Heart right ventricle (tissue), 16 donors: ENCODE measurements at regions not wholly inside any gene's neighbourhood (a gene's known extent, or its start where the extent isn't known, plus 50 kb on each side); places are given as distances from the start of the nearest gene placed in this dataset.

ENCODE experiments used
- ATAC-seq, 8 donors: fragments of 200-7000 bp; cut with Tn5 transposase; one replicate each; pipeline ENCODE4 v1.9.1; 2020; ENCODE audit warnings: mild to moderate bottlenecking in 8 of 8, moderate library complexity in 8 of 8, moderate number of reproducible peaks in 1 of 8
- DNase-seq, 2 donors: peaks; one replicate each; pipeline ENCODE4 v3.0.0-alpha.2; 2020
- H3K27ac ChIP-seq, 10 donors: fragments of 200-600 bp; sonication (generic) in 2 of 10; one replicate each; pipeline versions ENCODE4 v1.5.0 to v1.8.0; 2020 to 2022; ENCODE audit warnings: mild to moderate bottlenecking in 3 of 10
- H3K27me3 ChIP-seq, 7 donors: fragments of 200-600 bp; one replicate each; pipeline ENCODE4 v1.8.0; 2021 to 2022; ENCODE audit warnings: mild to moderate bottlenecking in 2 of 7
- H3K36me3 ChIP-seq, 9 donors: fragments of 200-600 bp; sonication (generic) in 1 of 9; one replicate each; pipeline versions ENCODE4 v1.5.0 to v1.8.0; 2020 to 2022; ENCODE audit warnings: mild to moderate bottlenecking in 2 of 9
- H3K4me1 ChIP-seq, 9 donors: fragments of 200-600 bp; sonication (generic) in 1 of 9; one replicate each; pipeline versions ENCODE4 v1.5.0 to v1.8.0; 2020 to 2022; ENCODE audit warnings: mild to moderate bottlenecking in 4 of 9
- H3K4me3 ChIP-seq, 10 donors: fragments of 200-600 bp; sonication (generic) in 2 of 10; one replicate each; pipeline versions ENCODE4 v1.5.0 to v1.8.0; 2020 to 2022; ENCODE audit warnings: mild to moderate bottlenecking in 7 of 10, moderate library complexity in 2 of 10
- H3K9me3 ChIP-seq, 11 donors: fragments of 200-600 bp in 10 of 11; sonication (generic) in 2 of 11; one replicate each; pipeline versions ENCODE4 v1.5.0 to v1.8.0; 2013 to 2022; ENCODE audit warnings: mild to moderate bottlenecking in 2 of 11, control low read depth in 1 of 11, moderate library complexity in 1 of 11
- WGBS, 2 donors: extraction: QIAGEN DNeasy Blood & Tissue Kit; methylation state at CpG; one replicate each; pipeline ENCODE4 v1.1.7; 2013; ENCODE audit warnings: inconsistent platforms in 1 of 2; 5-methylcytosine and 5-hydroxymethylcytosine counted together
- intact Hi-C, 10 donors: fragments of 100-400 bp; cut with DNase I; formaldehyde crosslinking; loops; one replicate each; pipeline versions ENCODE4 v1.11.1 to v1.14.2; 2022
- TF ChIP-seq, protein P1 (sequence below), 9 donors: fragments of 200-600 bp; sonication (generic) in 2 of 9; IDR thresholded peaks; one replicate each; pipeline versions ENCODE4 v1.5.0 to v1.8.0; 2021 to 2022; ENCODE audit warnings: antibody characterized with exemption in 9 of 9, mild to moderate bottlenecking in 5 of 9, moderate library complexity in 1 of 9
- donor health status: Arrhythmogenic right ventricular cardiomyopathy.
- donor health status: ischemic (EF 13 %, LVEDD 7.1; RV severe dilation, severe dysfunction).
- donor health status: healthy with polysubstance abuse.
- donor health status: DM: no; HTN: yes; CAD: no.
- donor health status: DM: no; HTN: no; CAD: no.
- donor health status: ischemic (EF 25% LVEDD 6.9; RV normal size, moderate dysfunction).
- donor health status: ischemic (EF 25% LVEDD 5.7; RV mildly dilated, moderate dysfunction).
- donor health status: healthy.
- donor health status: DM: yes; HTN: yes; CAD: no.
- donor health status: Ischemic cardiomyopathy.
- donor health status: ischemic (EF 35%, LVEDD 5.7; RV mildly dilated, moderate dysfunction).
- donor health status: nonischemic (EF 11% LVEDD 7.7; RV severe dilation, severe dysfunction).
- donor health status: DM: yes; HTN: yes; CAD: no.
- donor health status: PGD.
- donor health status: ischemic (EF 29% LVEDD 5.4; RV normal size, mild dysfunction).
- donor health status: nonischemic (EF 23%, LVEDD 6.1; RV moderate dilation, normal function).

DNA sequence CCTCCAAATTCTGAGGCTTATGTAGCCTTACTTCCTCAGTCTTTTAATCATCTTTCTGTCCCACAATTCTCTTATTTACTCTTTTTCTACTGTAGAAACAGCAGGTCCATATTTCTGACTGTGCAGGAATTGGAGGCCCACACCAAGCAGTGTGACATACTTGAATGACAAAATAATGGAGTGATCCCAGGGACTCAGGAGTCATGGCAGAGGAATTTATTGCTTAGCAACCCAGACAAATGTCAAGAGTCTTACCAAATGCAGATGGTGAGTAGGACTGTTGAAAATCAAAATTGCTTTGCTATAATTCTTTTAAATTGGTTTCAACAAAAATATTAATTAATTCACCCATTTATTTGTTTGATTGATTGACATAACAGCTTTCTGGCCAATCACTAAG lies 59.9 kb downstream of the HTR1B start:
- TF ChIP-seq, protein P1, sequence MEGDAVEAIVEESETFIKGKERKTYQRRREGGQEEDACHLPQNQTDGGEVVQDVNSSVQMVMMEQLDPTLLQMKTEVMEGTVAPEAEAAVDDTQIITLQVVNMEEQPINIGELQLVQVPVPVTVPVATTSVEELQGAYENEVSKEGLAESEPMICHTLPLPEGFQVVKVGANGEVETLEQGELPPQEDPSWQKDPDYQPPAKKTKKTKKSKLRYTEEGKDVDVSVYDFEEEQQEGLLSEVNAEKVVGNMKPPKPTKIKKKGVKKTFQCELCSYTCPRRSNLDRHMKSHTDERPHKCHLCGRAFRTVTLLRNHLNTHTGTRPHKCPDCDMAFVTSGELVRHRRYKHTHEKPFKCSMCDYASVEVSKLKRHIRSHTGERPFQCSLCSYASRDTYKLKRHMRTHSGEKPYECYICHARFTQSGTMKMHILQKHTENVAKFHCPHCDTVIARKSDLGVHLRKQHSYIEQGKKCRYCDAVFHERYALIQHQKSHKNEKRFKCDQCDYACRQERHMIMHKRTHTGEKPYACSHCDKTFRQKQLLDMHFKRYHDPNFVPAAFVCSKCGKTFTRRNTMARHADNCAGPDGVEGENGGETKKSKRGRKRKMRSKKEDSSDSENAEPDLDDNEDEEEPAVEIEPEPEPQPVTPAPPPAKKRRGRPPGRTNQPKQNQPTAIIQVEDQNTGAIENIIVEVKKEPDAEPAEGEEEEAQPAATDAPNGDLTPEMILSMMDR (IDR thresholded peaks at IDR 0.05): no peak
- Histone ChIP-seq H3K36me3 (no peaks in the 10 kb centered on the region), H3K4me3 (no peak overlapping the region), H3K9me3 (no peaks in the 10 kb centered on the region), H3K27ac (no peak overlapping the region), H3K27me3 (no peaks in the 10 kb centered on the region), H3K4me1 (peaks cover 0 to 3% (median 0%) of the 10 kb centered on the region in 9 donors)
- ATAC-seq (peak in 2 of 8 donors; percentile 65 to 83), DNase-seq (no peak)
- intact Hi-C loops: no loop called here

DNA sequence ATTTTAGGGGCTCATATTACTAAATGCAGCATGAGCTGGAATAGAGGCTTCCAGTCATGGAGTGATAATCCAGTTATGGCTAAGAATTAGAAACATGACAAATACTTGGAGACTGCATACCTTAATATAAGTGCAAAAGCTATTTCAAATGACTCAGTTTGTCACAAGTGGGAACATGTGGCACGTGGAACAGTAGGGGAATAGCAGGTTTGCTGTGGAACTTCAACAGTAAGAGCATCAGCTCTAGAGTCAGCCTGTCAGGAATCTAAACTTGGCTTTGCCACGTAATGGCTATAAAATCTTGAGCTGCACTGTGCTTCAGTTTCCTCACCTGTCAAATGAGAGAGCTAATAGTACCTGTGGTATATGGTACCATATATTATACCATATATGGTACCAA lies 62.1 kb downstream of the HTR1B start:
- ATAC-seq: no peak
- no peaks in the 10 kb centered on the region for H3K36me3 ChIP-seq
- H3K4me1 ChIP-seq: peaks cover 0 to 3% (median 0%) of the 10 kb centered on the region in 9 donors
- no peak for DNase-seq
- TF ChIP-seq, protein P1 (IDR thresholded peaks at IDR 0.05): no peak
- WGBS, 2 donors: 79 to 90% methylated on average over 2 of the region's 2 CpGs
- no peaks in the 10 kb centered on the region for H3K27me3 ChIP-seq
- intact Hi-C loops: no loop called here
- H3K27ac ChIP-seq: no peak overlapping the region
- peaks cover 0 to 3% (median 0%) of the 10 kb centered on the region in 11 donors for H3K9me3 ChIP-seq
- no peak overlapping the region for H3K4me3 ChIP-seq

DNA sequence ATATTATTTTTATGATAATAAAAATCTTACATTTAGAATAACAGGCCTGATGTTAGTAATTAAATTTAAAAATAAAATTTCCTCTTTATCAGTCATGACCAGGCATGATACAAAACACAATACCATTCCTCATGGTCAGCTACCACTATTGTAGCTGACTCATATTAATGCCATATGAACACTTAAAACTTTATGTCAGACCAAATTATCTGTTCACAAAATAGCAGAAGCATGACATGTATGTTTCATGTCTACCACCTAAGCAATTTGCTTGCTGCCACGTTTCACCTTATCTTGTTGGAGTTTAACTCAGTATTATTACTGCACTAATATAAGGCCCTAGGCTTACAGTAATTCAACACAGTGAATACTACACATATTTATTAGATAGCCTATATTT lies 65.7 kb downstream of the HTR1B start:
- WGBS, 2 donors: 39 to 52% methylated on average over 1 of the region's 1 CpG
- peaks cover 0 to 3% (median 0%) of the 10 kb centered on the region in 11 donors for H3K9me3 ChIP-seq
- no peak overlapping the region for H3K4me3 ChIP-seq
- H3K27ac ChIP-seq: no peak overlapping the region
- TF ChIP-seq, protein P1 (IDR thresholded peaks at IDR 0.05): no peak
- DNase-seq: no peak
- no peaks in the 10 kb centered on the region for H3K4me1 ChIP-seq
- intact Hi-C loops: no loop called here
- H3K36me3 ChIP-seq: no peaks in the 10 kb centered on the region
- H3K27me3 ChIP-seq: no peaks in the 10 kb centered on the region
- ATAC-seq: no peak

DNA sequence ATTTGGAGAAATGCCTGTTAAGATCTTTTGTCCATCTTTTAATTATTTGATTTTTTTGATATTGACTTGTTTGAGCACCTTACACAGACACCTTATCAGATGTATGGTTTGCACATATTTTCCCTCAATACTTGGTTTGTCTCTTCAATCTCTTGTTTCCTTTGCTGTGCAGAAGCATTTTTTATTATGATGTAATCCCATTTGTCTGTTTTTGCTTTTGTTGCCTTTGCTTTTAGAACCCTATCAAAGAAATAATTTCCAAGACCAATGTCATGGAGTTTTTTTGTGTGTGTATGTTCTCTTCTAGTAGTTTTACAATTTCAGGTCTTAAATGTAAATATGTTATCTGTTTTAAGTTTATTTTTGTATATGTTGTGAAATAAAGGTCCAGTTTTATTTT lies 73.9 kb downstream of the HTR1B start:
- H3K4me1 ChIP-seq: no peaks in the 10 kb centered on the region
- H3K4me3 ChIP-seq: no peak overlapping the region
- no peaks in the 10 kb centered on the region for H3K9me3 ChIP-seq
- no peaks in the 10 kb centered on the region for H3K36me3 ChIP-seq
- DNase-seq (no peak), ATAC-seq (no peak)
- no peak overlapping the region for H3K27ac ChIP-seq
- intact Hi-C loops: no loop called here
- TF ChIP-seq, protein P1 (IDR thresholded peaks at IDR 0.05): no peak
- H3K27me3 ChIP-seq: no peaks in the 10 kb centered on the region

DNA sequence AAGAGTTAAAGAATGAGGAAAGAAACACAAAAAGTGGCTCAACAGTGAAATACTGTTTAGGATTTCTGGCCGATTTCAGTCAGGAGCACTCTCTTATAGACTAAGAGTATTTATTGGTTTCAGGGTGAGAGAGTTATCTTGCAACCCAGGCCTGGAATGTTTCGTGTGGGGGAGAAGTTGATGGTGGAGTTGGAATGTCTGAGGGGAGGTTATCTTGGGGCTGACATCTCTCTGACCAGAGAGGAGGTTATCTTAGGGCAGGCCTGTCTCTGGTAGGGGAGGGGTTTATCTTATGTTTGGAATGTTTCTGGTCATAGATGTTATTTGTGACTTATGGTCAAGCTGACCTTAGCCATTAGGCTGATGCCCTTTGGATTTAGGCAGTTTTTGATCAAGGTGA lies 80.3 kb downstream of the HTR1B start:
- H3K4me3 ChIP-seq: no peak overlapping the region
- DNase-seq: no peak
- TF ChIP-seq, protein P1 (IDR thresholded peaks at IDR 0.05): no peak
- H3K27ac ChIP-seq: no peak overlapping the region
- H3K36me3 ChIP-seq: no peaks in the 10 kb centered on the region
- no peaks in the 10 kb centered on the region for H3K4me1 ChIP-seq
- intact Hi-C loops: no loop called here
- no peaks in the 10 kb centered on the region for H3K9me3 ChIP-seq
- WGBS, 2 donors: 34 to 35% methylated on average over 2 of the region's 2 CpGs
- ATAC-seq: no peak
- no peaks in the 10 kb centered on the region for H3K27me3 ChIP-seq
